ENCODE measurements at regions not wholly inside any gene's neighbourhood (a gene's known extent, or its start where the extent isn't known, plus 50 kb on each side); places are given as distances from the start of the nearest gene placed in this dataset.

DNA sequence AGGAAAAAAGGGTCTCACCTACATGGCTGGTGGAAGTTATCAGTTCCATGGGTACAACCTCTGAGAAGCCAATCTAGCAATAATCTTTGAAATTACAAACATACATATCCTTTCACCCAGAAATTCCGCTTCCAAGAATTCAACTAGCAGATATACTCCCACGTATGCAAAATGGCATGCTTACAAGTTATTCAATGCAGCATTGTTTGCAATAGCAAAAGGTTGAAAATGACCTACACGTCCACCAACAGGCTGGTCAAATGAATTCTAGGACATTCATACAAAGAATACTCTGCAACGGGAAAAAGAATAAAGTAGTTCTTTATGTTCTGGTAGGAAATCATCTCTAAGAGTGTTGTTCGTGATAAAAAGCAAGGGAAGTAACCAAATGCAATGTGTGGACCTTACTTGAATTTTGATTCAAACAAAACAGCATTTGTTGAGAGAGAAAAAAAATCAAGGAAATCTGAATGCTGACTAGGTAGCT, 63.7 kb upstream of the NLK start:
- no peak for DNase-seq
- TF ChIP-seq EP300 (IDR thresholded peaks at IDR 0.05), result no peak
- TF ChIP-seq POLR2A (IDR thresholded peaks at IDR 0.05), result no peak
- TF ChIP-seq POLR2AphosphoS5 (IDR thresholded peaks at IDR 0.05), result no peak
- TF ChIP-seq, protein P1, sequence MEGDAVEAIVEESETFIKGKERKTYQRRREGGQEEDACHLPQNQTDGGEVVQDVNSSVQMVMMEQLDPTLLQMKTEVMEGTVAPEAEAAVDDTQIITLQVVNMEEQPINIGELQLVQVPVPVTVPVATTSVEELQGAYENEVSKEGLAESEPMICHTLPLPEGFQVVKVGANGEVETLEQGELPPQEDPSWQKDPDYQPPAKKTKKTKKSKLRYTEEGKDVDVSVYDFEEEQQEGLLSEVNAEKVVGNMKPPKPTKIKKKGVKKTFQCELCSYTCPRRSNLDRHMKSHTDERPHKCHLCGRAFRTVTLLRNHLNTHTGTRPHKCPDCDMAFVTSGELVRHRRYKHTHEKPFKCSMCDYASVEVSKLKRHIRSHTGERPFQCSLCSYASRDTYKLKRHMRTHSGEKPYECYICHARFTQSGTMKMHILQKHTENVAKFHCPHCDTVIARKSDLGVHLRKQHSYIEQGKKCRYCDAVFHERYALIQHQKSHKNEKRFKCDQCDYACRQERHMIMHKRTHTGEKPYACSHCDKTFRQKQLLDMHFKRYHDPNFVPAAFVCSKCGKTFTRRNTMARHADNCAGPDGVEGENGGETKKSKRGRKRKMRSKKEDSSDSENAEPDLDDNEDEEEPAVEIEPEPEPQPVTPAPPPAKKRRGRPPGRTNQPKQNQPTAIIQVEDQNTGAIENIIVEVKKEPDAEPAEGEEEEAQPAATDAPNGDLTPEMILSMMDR (IDR thresholded peaks at IDR 0.05), result no peak
- H3K4me3 ChIP-seq, result no peak overlapping the region
- H3K9me3 ChIP-seq, result no peaks in the 10 kb centered on the region
- H3K36me3 ChIP-seq, result no peaks in the 10 kb centered on the region
- WGBS, 5 donors, result 36 to 45% (median 40%) methylated on average over 5 of the region's 5 CpGs
- H3K27me3 ChIP-seq, result no peaks in the 10 kb centered on the region
- H3K27ac ChIP-seq, result no peak overlapping the region
- intact Hi-C loops (cut with DNase I; ENCODE audit: low total_unique reads), result no loop called here
- no peaks in the 10 kb centered on the region for H3K4me1 ChIP-seq

- WGBS, 5 donors, result 61 to 88% (median 73%) methylated on average over 3 of the region's 3 CpGs
- DNase-seq, result peak in 1 of 2 donors; percentile 38
- H3K4me3 ChIP-seq, result no peak overlapping the region
- H3K27ac ChIP-seq, result no peak overlapping the region
- H3K27me3 ChIP-seq, result peaks cover 0 to 5% (median 0%) of the 10 kb centered on the region in 3 donors
- TF ChIP-seq, protein P1 (IDR thresholded peaks at IDR 0.05), result no peak
- TF ChIP-seq POLR2A (IDR thresholded peaks at IDR 0.05) (no peak), POLR2AphosphoS5 (IDR thresholded peaks at IDR 0.05) (no peak), EP300 (IDR thresholded peaks at IDR 0.05) (no peak)
- no peaks in the 10 kb centered on the region for H3K9me3 ChIP-seq
- peaks cover 0 to 7% (median 0%) of the 10 kb centered on the region in 4 donors for H3K4me1 ChIP-seq
- H3K36me3 ChIP-seq, result no peaks in the 10 kb centered on the region
- intact Hi-C loops (cut with DNase I; ENCODE audit: low total_unique reads), result no loop called here
These were observed 62.4 kb upstream of the NLK start for GRCh38 chr17:27980043-27980442.

- Histone ChIP-seq H3K36me3 (no peaks in the 10 kb centered on the region), H3K4me3 (no peak overlapping the region), H3K27ac (no peak overlapping the region), H3K27me3 (peaks cover 0 to 8% (median 0%) of the 10 kb centered on the region in 3 donors), H3K9me3 (no peaks in the 10 kb centered on the region), H3K4me1 (peaks cover 0 to 10% (median 0%) of the 10 kb centered on the region in 4 donors)
- intact Hi-C loops (cut with DNase I; ENCODE audit: low total_unique reads), result no loop called here
- no peak for DNase-seq
- 81 to 90% (median 86%) methylated on average over 3 of the region's 3 CpGs for WGBS, 5 donors
- TF ChIP-seq, protein P1 (IDR thresholded peaks at IDR 0.05), result no peak
These were observed 60.5 kb upstream of the NLK start for GRCh38 chr17:27981978-27982377.

DNA sequence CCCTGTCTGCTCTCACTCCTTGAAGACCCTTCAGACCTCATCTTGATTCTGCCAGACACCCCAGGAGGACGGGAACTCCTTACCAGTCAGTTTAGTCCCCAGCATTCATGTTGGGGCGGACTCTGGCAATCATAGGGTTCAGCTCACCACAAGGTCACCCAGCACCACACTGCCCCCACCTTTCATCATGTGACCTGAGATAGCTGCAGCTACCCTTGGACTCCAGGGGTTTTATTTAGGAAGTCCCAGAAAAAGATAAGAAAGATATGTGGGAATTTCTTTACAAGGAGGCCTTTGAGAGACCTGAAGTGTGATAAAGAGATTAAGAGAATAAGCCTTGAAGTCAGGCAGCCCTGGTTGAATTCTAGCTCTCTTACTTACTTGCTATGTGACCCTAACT, 59.8 kb upstream of the NLK start:
- Histone ChIP-seq H3K4me3 (no peak overlapping the region), H3K27ac (no peak overlapping the region), H3K36me3 (no peaks in the 10 kb centered on the region), H3K9me3 (no peaks in the 10 kb centered on the region), H3K4me1 (peaks cover 0 to 10% (median 0%) of the 10 kb centered on the region in 4 donors), H3K27me3 (peaks cover 0 to 8% (median 0%) of the 10 kb centered on the region in 3 donors)
- WGBS, 5 donors, result 62 to 77% (median 66%) methylated on average over 2 of the region's 2 CpGs
- TF ChIP-seq EP300 (IDR thresholded peaks at IDR 0.05), result no peak
- TF ChIP-seq, protein P1 (IDR thresholded peaks at IDR 0.05), result no peak
- no peak for TF ChIP-seq POLR2AphosphoS5 (IDR thresholded peaks at IDR 0.05)
- no peak for TF ChIP-seq POLR2A (IDR thresholded peaks at IDR 0.05)
- intact Hi-C loops (cut with DNase I; ENCODE audit: low total_unique reads), result no loop called here
- peak in 1 of 2 donors; percentile 12 for DNase-seq

Measured in stomach (tissue), 8 donors.